Hepatocyte (in vitro differentiated cells): ENCODE measurements at regions not wholly inside any gene's neighbourhood (a gene's known extent, or its start where the extent isn't known, plus 50 kb on each side); places are given as distances from the start of the nearest gene placed in this dataset.
A peak's percentile ranks its signal among the peaks of the same experiment; 100 is the strongest.

Source experiments
- DNase-seq: peaks from one replicate; pipeline ENCODE4 v3.0.0-alpha.2; 2016; ENCODE audit warnings: low spot score
- H2AFZ ChIP-seq: fragments of 200-600 bp; sonication (generic); 2 replicates; pipeline ENCODE4 v1.6.0; 2016; ENCODE audit warnings: antibody characterized with exemption, mild to moderate bottlenecking
- H3K27ac ChIP-seq: fragments of 200-600 bp; sonication (generic); 2 replicates; pipeline ENCODE4 v1.5.1; 2016; ENCODE audit warnings: mild to moderate bottlenecking
- H3K27me3 ChIP-seq: fragments of 200-600 bp; sonication (generic); 2 replicates; pipeline ENCODE4 v1.6.1; 2016
- H3K36me3 ChIP-seq: fragments of 200-600 bp; sonication (generic); replicated peaks from 2 replicates; pipeline ENCODE4 v1.5.1; 2016; ENCODE audit warnings: low read depth; ENCODE audit not compliant: insufficient read depth
- H3K4me1 ChIP-seq: fragments of 200-600 bp; sonication (generic); 2 replicates; pipeline ENCODE4 v1.5.1; 2016; ENCODE audit warnings: mild to moderate bottlenecking, moderate library complexity; ENCODE audit not compliant: insufficient read depth
- H3K4me2 ChIP-seq: fragments of 200-600 bp; sonication (generic); 2 replicates; pipeline ENCODE4 v1.6.0; 2016
- H3K4me3 ChIP-seq: fragments of 200-600 bp; sonication (generic); 2 replicates; pipeline ENCODE4 v1.5.1; 2016; ENCODE audit warnings: mild to moderate bottlenecking
- H3K79me2 ChIP-seq: fragments of 200-600 bp; sonication (generic); 2 replicates; pipeline ENCODE4 v1.6.0; 2017; ENCODE audit warnings: mild to moderate bottlenecking
- H3K9me2 ChIP-seq: fragments of 200-600 bp; sonication (generic); replicated peaks from 2 replicates; pipeline ENCODE4 v1.6.0; 2017; ENCODE audit warnings: mild to moderate bottlenecking; ENCODE audit not compliant: insufficient read depth
- H3K9me3 ChIP-seq: fragments of 200-600 bp; sonication (generic); 2 replicates; pipeline ENCODE4 v1.5.1; 2016; ENCODE audit warnings: low read depth, mild to moderate bottlenecking
- H4K20me1 ChIP-seq: fragments of 200-600 bp; sonication (generic); 2 replicates; pipeline ENCODE4 v1.6.0; 2016; ENCODE audit warnings: mild to moderate bottlenecking; ENCODE audit not compliant: insufficient read depth, poor library complexity, severe bottlenecking
- CTCF ChIP-seq: fragments of 200-600 bp; sonication (generic); IDR thresholded peaks from 2 replicates; pipeline ENCODE4 v1.5.1; 2016; ENCODE audit warnings: antibody characterized with exemption, mild to moderate bottlenecking; ENCODE audit not compliant: poor library complexity
- EZH2 ChIP-seq: fragments of 200-600 bp; sonication (generic); IDR thresholded peaks from 2 replicates; pipeline ENCODE4 v1.6.1; 2016; ENCODE audit warnings: antibody characterized with exemption, mild to moderate bottlenecking, borderline replicate concordance
- EZH2phosphoT487 ChIP-seq: fragments of 200-600 bp; sonication (generic); IDR thresholded peaks from one replicate; pipeline ENCODE4 v1.6.1; 2018; ENCODE audit warnings: antibody characterized with exemption, mild to moderate bottlenecking, low read depth, moderate library complexity; ENCODE audit not compliant: unreplicated experiment, severe bottlenecking
- WGBS: methylation state at CpG from one replicate; pipeline ENCODE4 v1.1.6; 2016; ENCODE audit warnings: low lambda C conversion rate; ENCODE audit errors: missing lambda C conversion rate; 5-methylcytosine and 5-hydroxymethylcytosine counted together

DNA sequence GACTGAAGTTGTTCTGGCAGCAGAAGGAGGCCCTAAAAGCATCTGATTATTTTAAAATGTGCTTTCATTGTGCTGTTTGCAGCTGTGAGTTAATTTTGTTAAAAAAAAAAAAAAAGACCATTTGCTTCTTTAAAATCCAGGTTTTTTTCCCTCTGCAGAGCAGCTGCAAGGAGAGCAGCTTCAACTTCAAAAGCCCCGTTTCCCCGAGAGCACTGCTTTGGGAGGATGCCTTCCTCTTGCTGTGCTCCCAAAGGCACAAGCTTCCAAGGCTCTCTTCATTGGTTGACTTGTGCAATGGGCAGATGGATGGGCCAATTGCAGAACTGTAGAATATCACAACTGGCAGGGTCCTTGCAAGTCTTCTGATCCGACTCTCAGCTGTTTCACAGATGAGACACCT is 459.2 kb upstream of the PKN2 start:
- no peak overlapping the region for H2AFZ ChIP-seq
- 97% methylated on average over 3 of the region's 3 CpGs for WGBS
- TF ChIP-seq EZH2 (no peak), EZH2phosphoT487 (no peak)
- no peaks in the 10 kb centered on the region for H3K79me2 ChIP-seq
- no peak overlapping the region for H3K4me2 ChIP-seq
- H3K9me2 ChIP-seq: no peaks in the 10 kb centered on the region
- no peak overlapping the region for H3K4me3 ChIP-seq
- no peaks in the 10 kb centered on the region for H3K9me3 ChIP-seq
- H3K4me1 ChIP-seq: peaks cover 8% of the 10 kb centered on the region
- no peak overlapping the region for H3K27ac ChIP-seq
- no peak for DNase-seq
- no peaks in the 10 kb centered on the region for H3K27me3 ChIP-seq
- H4K20me1 ChIP-seq: no peaks in the 10 kb centered on the region
- no peaks in the 10 kb centered on the region for H3K36me3 ChIP-seq

DNA sequence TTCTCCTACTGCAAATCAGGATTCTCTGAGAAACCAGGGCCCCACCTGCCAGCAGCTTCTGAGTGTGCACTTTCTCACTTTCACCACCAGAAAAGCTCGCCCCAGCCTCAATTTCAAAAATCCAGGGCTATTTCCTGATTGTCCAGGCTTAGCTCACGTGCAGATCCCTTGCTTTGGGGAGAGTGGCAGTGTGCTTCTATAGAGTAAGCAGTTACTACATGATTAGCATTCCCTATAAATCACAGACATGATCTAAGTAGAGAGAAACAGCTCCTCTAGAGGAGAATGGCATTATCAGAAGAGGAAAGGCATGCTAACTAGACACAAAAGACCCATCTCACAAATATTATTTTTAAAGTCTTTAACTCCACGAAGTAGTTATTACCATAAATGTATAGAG is 456.0 kb upstream of the PKN2 start:
- Histone ChIP-seq H4K20me1 (no peaks in the 10 kb centered on the region), H3K36me3 (no peaks in the 10 kb centered on the region), H3K27ac (no peak overlapping the region), H2AFZ (no peak overlapping the region), H3K4me1 (no peaks in the 10 kb centered on the region), H3K4me2 (no peak overlapping the region), H3K4me3 (no peak overlapping the region), H3K9me3 (no peaks in the 10 kb centered on the region), H3K9me2 (no peaks in the 10 kb centered on the region), H3K79me2 (no peaks in the 10 kb centered on the region), H3K27me3 (no peaks in the 10 kb centered on the region)
- WGBS: 47% methylated on average over 3 of the region's 3 CpGs
- no peak for TF ChIP-seq EZH2
- TF ChIP-seq CTCF: peak; percentile 35
- DNase-seq: peak; percentile 14

DNA sequence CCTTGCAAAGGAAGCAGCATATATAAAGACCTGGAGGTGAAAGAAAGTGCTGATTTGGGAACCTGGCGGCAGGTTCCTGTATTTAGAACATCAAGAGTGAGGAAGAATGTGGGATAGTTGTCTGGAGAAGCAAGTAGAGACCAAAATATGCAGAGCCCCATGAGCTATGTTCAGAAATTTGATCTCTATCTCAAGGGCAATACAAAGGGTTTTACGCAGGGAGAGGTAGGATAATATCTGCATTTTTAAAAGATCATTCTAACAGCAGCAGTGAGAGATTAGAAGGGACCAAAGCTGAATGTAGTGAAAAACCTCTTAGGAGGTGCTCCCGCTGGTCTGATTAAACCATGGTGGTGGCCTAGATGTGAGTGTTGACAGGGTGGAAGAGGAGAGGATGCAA is 453.9 kb upstream of the PKN2 start:
- DNase-seq: no peak
- no peak overlapping the region for H3K27ac ChIP-seq
- no peaks in the 10 kb centered on the region for H3K9me3 ChIP-seq
- no peak overlapping the region for H3K4me3 ChIP-seq
- H3K4me2 ChIP-seq: no peak overlapping the region
- no peaks in the 10 kb centered on the region for H4K20me1 ChIP-seq
- no peak for TF ChIP-seq CTCF
- H3K9me2 ChIP-seq: no peaks in the 10 kb centered on the region
- H2AFZ ChIP-seq: no peak overlapping the region
- WGBS: 89% methylated on average over 3 of the region's 3 CpGs
- no peaks in the 10 kb centered on the region for H3K36me3 ChIP-seq
- H3K79me2 ChIP-seq: no peaks in the 10 kb centered on the region
- no peaks in the 10 kb centered on the region for H3K4me1 ChIP-seq
- no peaks in the 10 kb centered on the region for H3K27me3 ChIP-seq

DNA sequence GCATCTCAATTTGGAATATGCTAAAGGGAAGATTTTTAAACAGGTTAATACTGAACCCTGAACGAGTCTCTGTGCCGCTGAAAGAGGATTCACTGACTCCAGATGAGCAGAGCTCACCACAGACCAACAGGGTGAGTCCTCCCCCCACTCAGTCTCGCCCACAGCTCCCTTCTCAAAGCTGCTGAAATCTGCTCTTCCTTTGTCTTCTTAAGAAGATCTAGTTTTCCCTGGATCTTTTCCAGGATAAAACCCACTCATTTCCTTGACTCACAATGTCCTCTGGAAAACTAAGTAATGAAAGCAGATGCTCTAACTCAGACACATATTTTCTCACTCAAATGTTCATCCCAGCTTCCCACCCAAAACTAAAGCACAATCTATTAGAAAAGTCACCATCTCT is 447.0 kb upstream of the PKN2 start:
- Histone ChIP-seq H3K27me3 (no peaks in the 10 kb centered on the region), H3K9me2 (no peaks in the 10 kb centered on the region), H3K4me2 (no peak overlapping the region), H4K20me1 (no peaks in the 10 kb centered on the region), H3K4me1 (no peaks in the 10 kb centered on the region), H3K27ac (no peak overlapping the region), H2AFZ (no peak overlapping the region), H3K36me3 (no peaks in the 10 kb centered on the region), H3K4me3 (no peak overlapping the region), H3K79me2 (no peaks in the 10 kb centered on the region), H3K9me3 (no peaks in the 10 kb centered on the region)
- no peak for DNase-seq
- TF ChIP-seq CTCF (no peak), EZH2phosphoT487 (no peak), EZH2 (no peak)
- 75% methylated on average over 3 of the region's 3 CpGs for WGBS
